NOMO-1 treated with dmso at 0.1 percent for 144 hours (cell line): ENCODE measurements at regions not wholly inside any gene's neighbourhood (a gene's known extent, or its start where the extent isn't known, plus 50 kb on each side); places are given as distances from the start of the nearest gene placed in this dataset.

Experiments used
- DNase-seq: peaks from one replicate; lab custom pipeline; 2025; ENCODE audit not compliant: unreplicated experiment; lab: John Stamatoyannopoulos, UW

GRCh38 chr11:79582434-79582833 lies 141.6 kb upstream of the TENM4 start:
- DNase-seq: no peak

- no peak for DNase-seq
Measured at GRCh38 chr11:79579063-79579462, 138.2 kb upstream of the TENM4 start.

- no peak for DNase-seq
Measured at GRCh38 chr11:79578116-79578515, 137.3 kb upstream of the TENM4 start.

GRCh38 chr11:79575701-79576100 lies 134.9 kb upstream of the TENM4 start:
- no peak for DNase-seq

GRCh38 chr11:79570104-79570503 lies 129.3 kb upstream of the TENM4 start:
- DNase-seq: peak; percentile 75

GRCh38 chr11:79564288-79564925 lies 123.6 kb upstream of the TENM4 start:
- DNase-seq: no peak

- no peak for DNase-seq
Measured at GRCh38 chr11:79561496-79561895, 120.7 kb upstream of the TENM4 start.

GRCh38 chr11:79550809-79551208 lies 110.0 kb upstream of the TENM4 start:
- no peak for DNase-seq

- DNase-seq: no peak
Measured at GRCh38 chr11:79547256-79547655, 106.4 kb upstream of the TENM4 start.

GRCh38 chr11:79546351-79546750 lies 105.5 kb upstream of the TENM4 start:
- DNase-seq: no peak

GRCh38 chr11:79544361-79544760 lies 103.5 kb upstream of the TENM4 start:
- DNase-seq: no peak

GRCh38 chr11:79543101-79543500 lies 102.3 kb upstream of the TENM4 start:
- DNase-seq: no peak

GRCh38 chr11:79541466-79541865 lies 100.6 kb upstream of the TENM4 start:
- no peak for DNase-seq

GRCh38 chr11:79538775-79539174 lies 97.9 kb upstream of the TENM4 start:
- DNase-seq: no peak

GRCh38 chr11:79536155-79536917 lies 95.5 kb upstream of the TENM4 start:
- DNase-seq: no peak

GRCh38 chr11:79535606-79536005 lies 94.8 kb upstream of the TENM4 start:
- DNase-seq: no peak

GRCh38 chr11:79525257-79525656 lies 84.4 kb upstream of the TENM4 start:
- DNase-seq: no peak

- no peak for DNase-seq
Measured at GRCh38 chr11:79522626-79523025, 81.8 kb upstream of the TENM4 start.

GRCh38 chr11:79520086-79520485 lies 79.3 kb upstream of the TENM4 start:
- DNase-seq: no peak

GRCh38 chr11:79515781-79516180 lies 75.0 kb upstream of the TENM4 start:
- no peak for DNase-seq

- no peak for DNase-seq
Measured at GRCh38 chr11:79514695-79515094, 73.9 kb upstream of the TENM4 start.

- no peak for DNase-seq
Measured at GRCh38 chr11:79514290-79514689, 73.5 kb upstream of the TENM4 start.
